Osteoblast (primary cell): ENCODE measurements at regions not wholly inside any gene's neighbourhood (a gene's known extent, or its start where the extent isn't known, plus 50 kb on each side); places are given as distances from the start of the nearest gene placed in this dataset.

Experiments used
- DNase-seq: peaks from one replicate; pipeline ENCODE4 v3.0.0; 2011; ENCODE audit warnings: low spot score, mixed read lengths; ENCODE audit not compliant: insufficient read length; ENCODE audit errors: missing footprints
- H2AFZ ChIP-seq: 2 replicates; pipeline ENCODE4 v1.6.0; 2011; ENCODE audit warnings: mild to moderate bottlenecking, low read length
- H3K27ac ChIP-seq: 2 replicates; pipeline ENCODE4 v1.5.1; 2011; ENCODE audit warnings: mild to moderate bottlenecking, low read depth, low read length, moderate library complexity
- H3K27me3 ChIP-seq: 2 replicates; pipeline ENCODE4 v1.6.0; 2012; ENCODE audit warnings: mild to moderate bottlenecking, control low read depth, inconsistent platforms, low read length, moderate library complexity; ENCODE audit not compliant: insufficient read depth
- H3K36me3 ChIP-seq: 2 replicates; pipeline ENCODE4 v1.5.1; 2011; ENCODE audit warnings: mild to moderate bottlenecking, low read length, control low read depth, moderate library complexity; ENCODE audit not compliant: insufficient read depth
- H3K4me1 ChIP-seq: 2 replicates; pipeline ENCODE4 v1.5.1; 2011; ENCODE audit warnings: mild to moderate bottlenecking, low read length, control low read depth, moderate library complexity; ENCODE audit not compliant: insufficient read depth
- H3K4me2 ChIP-seq: 2 replicates; pipeline ENCODE4 v1.6.0; 2011; ENCODE audit warnings: mild to moderate bottlenecking, low read length; ENCODE audit not compliant: insufficient read depth
- H3K4me3 ChIP-seq: fragments of 200-600 bp; sonication (generic); 3 replicates; pipeline ENCODE4 v1.5.1; 2012; ENCODE audit warnings: mild to moderate bottlenecking, low read length, inconsistent platforms; ENCODE audit not compliant: insufficient read depth
- H3K79me2 ChIP-seq: 2 replicates; pipeline ENCODE4 v1.6.0; 2012; ENCODE audit warnings: mild to moderate bottlenecking, low read length, control low read depth, inconsistent platforms; ENCODE audit not compliant: insufficient read depth
- H3K9me3 ChIP-seq: 2 replicates; pipeline ENCODE4 v1.5.1; 2011; ENCODE audit warnings: low read depth, low read length, control low read depth
- H4K20me1 ChIP-seq: 2 replicates; pipeline ENCODE4 v1.6.0; 2012; ENCODE audit warnings: mild to moderate bottlenecking, low read length, control low read depth; ENCODE audit not compliant: insufficient read depth
- TF ChIP-seq, protein P1 (sequence below): IDR thresholded peaks from 2 replicates; pipeline ENCODE4 v1.5.1; 2011; ENCODE audit warnings: mild to moderate bottlenecking, low read depth, low read length, moderate library complexity; ENCODE audit errors: extremely low read depth

DNA sequence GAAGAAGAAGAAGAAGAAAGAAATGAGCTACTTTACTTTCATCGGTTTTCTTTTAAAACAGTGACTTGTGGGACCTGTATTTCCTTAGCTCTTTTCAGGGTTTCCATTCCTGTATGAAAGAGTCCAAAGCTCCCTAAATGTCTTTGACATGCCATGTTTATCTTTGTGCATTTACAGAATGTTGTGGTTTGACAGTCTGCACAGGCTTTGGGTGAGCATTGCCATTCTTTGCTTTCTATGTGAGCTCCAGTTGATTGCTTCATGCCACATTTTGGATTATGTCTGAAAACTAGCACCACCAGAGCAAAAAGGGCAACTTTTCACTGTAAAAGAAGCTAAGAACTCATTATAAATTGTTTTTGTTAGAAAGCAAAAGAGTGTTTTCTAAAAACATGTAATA lies 733.4 kb downstream of the TLE4 start:
- Histone ChIP-seq H3K9me3 (no peaks in the 10 kb centered on the region), H3K4me1 (no peaks in the 10 kb centered on the region), H3K36me3 (no peaks in the 10 kb centered on the region), H3K27ac (no peak overlapping the region), H3K27me3 (no peaks in the 10 kb centered on the region), H4K20me1 (no peaks in the 10 kb centered on the region), H2AFZ (no peak overlapping the region), H3K79me2 (no peaks in the 10 kb centered on the region), H3K4me3 (no peak overlapping the region), H3K4me2 (no peak overlapping the region)
- TF ChIP-seq, protein P1, sequence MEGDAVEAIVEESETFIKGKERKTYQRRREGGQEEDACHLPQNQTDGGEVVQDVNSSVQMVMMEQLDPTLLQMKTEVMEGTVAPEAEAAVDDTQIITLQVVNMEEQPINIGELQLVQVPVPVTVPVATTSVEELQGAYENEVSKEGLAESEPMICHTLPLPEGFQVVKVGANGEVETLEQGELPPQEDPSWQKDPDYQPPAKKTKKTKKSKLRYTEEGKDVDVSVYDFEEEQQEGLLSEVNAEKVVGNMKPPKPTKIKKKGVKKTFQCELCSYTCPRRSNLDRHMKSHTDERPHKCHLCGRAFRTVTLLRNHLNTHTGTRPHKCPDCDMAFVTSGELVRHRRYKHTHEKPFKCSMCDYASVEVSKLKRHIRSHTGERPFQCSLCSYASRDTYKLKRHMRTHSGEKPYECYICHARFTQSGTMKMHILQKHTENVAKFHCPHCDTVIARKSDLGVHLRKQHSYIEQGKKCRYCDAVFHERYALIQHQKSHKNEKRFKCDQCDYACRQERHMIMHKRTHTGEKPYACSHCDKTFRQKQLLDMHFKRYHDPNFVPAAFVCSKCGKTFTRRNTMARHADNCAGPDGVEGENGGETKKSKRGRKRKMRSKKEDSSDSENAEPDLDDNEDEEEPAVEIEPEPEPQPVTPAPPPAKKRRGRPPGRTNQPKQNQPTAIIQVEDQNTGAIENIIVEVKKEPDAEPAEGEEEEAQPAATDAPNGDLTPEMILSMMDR = no peak
- no peak for DNase-seq

- DNase-seq = no peak
- Histone ChIP-seq H3K27me3 (no peaks in the 10 kb centered on the region), H4K20me1 (no peaks in the 10 kb centered on the region), H3K36me3 (no peaks in the 10 kb centered on the region), H3K4me1 (no peaks in the 10 kb centered on the region), H3K4me3 (no peak overlapping the region), H3K9me3 (no peaks in the 10 kb centered on the region), H2AFZ (no peak overlapping the region), H3K4me2 (no peak overlapping the region), H3K27ac (no peak overlapping the region), H3K79me2 (no peaks in the 10 kb centered on the region)
- TF ChIP-seq, protein P1 = no peak
These were observed 723.2 kb downstream of the TLE4 start for GRCh38 chr9:80294955-80295354.

- Histone ChIP-seq H3K79me2 (no peaks in the 10 kb centered on the region), H2AFZ (no peak overlapping the region), H3K4me1 (no peaks in the 10 kb centered on the region), H3K9me3 (no peaks in the 10 kb centered on the region), H3K27me3 (no peaks in the 10 kb centered on the region), H3K4me3 (no peak overlapping the region), H3K27ac (no peak overlapping the region), H4K20me1 (no peaks in the 10 kb centered on the region), H3K4me2 (no peak overlapping the region), H3K36me3 (no peaks in the 10 kb centered on the region)
- TF ChIP-seq, protein P1 = no peak
- no peak for DNase-seq
These were observed 722.6 kb downstream of the TLE4 start for GRCh38 chr9:80294318-80294717.

GRCh38 chr9:80292231-80292630 lies 720.5 kb downstream of the TLE4 start:
- no peak overlapping the region for H3K4me2 ChIP-seq
- TF ChIP-seq, protein P1 = no peak
- no peaks in the 10 kb centered on the region for H3K27me3 ChIP-seq
- H3K36me3 ChIP-seq = no peaks in the 10 kb centered on the region
- H3K79me2 ChIP-seq = no peaks in the 10 kb centered on the region
- H4K20me1 ChIP-seq = no peaks in the 10 kb centered on the region
- no peak overlapping the region for H2AFZ ChIP-seq
- H3K4me1 ChIP-seq = no peaks in the 10 kb centered on the region
- H3K4me3 ChIP-seq = no peak overlapping the region
- H3K27ac ChIP-seq = no peak overlapping the region
- no peak for DNase-seq
- no peaks in the 10 kb centered on the region for H3K9me3 ChIP-seq
